Common myeloid progenitor, CD34-positive (primary cell): ENCODE measurements at regions not wholly inside any gene's neighbourhood (a gene's known extent, or its start where the extent isn't known, plus 50 kb on each side); places are given as distances from the start of the nearest gene placed in this dataset.

Experiments used
- CTCF ChIA-PET: fragments of 350-600 bp; sonication (Branson Sonifier 250); formaldehyde crosslinking; loops from one replicate; lab custom pipeline; 2021; ENCODE audit warnings: antibody characterized with exemption; lab: Charles Lee
- POLR2A ChIA-PET: fragments of 350-600 bp; sonication (Branson Sonifier 250); formaldehyde crosslinking; loops from one replicate; lab custom pipeline; 2021; ENCODE audit warnings: antibody characterized with exemption; lab: Charles Lee
- DNase-seq, 3 donors: peaks; one replicate each; pipeline versions ENCODE4 v3.0.0 to v3.0.0-alpha.2; 2013
- H3K27ac ChIP-seq, 2 experiments: 1 replicate in 1 of 2; 2 replicates in 1 of 2; pipeline ENCODE4 v1.7.0; 2013; ENCODE audit warnings: inconsistent platforms in 2 of 2, low read length in 2 of 2, mild to moderate bottlenecking in 2 of 2, low read depth in 1 of 2, moderate library complexity in 1 of 2; ENCODE audit not compliant: severe bottlenecking in 2 of 2, insufficient read depth in 1 of 2, poor library complexity in 1 of 2
- H3K27me3 ChIP-seq, 5 experiments: replicated peaks in 2 of 5; 1 replicate in 3 of 5; 2 replicates in 2 of 5; pipeline versions ENCODE4 v1.6.1 to v1.7.0; 2013; ENCODE audit warnings: low read length in 4 of 5, mild to moderate bottlenecking in 2 of 5, moderate library complexity in 2 of 5, inconsistent platforms in 1 of 5; ENCODE audit not compliant: insufficient read depth in 5 of 5, control insufficient read depth in 4 of 5
- H3K36me3 ChIP-seq, 4 experiments: 1 replicate in 2 of 4; 2 replicates in 2 of 4; pipeline versions ENCODE4 v1.6.1 to v1.7.0; 2013; ENCODE audit warnings: low read length in 3 of 4, control low read depth in 1 of 4, mild to moderate bottlenecking in 1 of 4; ENCODE audit not compliant: control insufficient read depth in 4 of 4, insufficient read depth in 4 of 4
- H3K4me1 ChIP-seq, 4 experiments: 1 replicate in 3 of 4; 2 replicates in 1 of 4; pipeline versions ENCODE4 v1.6.1 to v1.7.1; 2013; ENCODE audit warnings: low read length in 3 of 4, mild to moderate bottlenecking in 3 of 4, control low read depth in 1 of 4, inconsistent platforms in 1 of 4, moderate library complexity in 1 of 4; ENCODE audit not compliant: control insufficient read depth in 4 of 4, insufficient read depth in 4 of 4; ENCODE audit errors: control extremely low read depth in 1 of 4
- H3K4me3 ChIP-seq, 7 experiments: 1 replicate in 4 of 7; 2 replicates in 3 of 7; pipeline versions ENCODE4 v1.5.1 to v1.7.0; 2013; ENCODE audit warnings: mild to moderate bottlenecking in 7 of 7, low read length in 6 of 7, moderate library complexity in 6 of 7, inconsistent platforms in 2 of 7, low read depth in 2 of 7, control low read depth in 1 of 7; ENCODE audit not compliant: insufficient read depth in 4 of 7, control insufficient read depth in 1 of 7; ENCODE audit errors: extremely low read depth in 1 of 7
- H3K9me3 ChIP-seq, 5 experiments: 1 replicate in 4 of 5; 2 replicates in 1 of 5; pipeline versions ENCODE4 v1.6.1 to v1.7.1; 2013; ENCODE audit warnings: low read length in 4 of 5, mild to moderate bottlenecking in 2 of 5, inconsistent platforms in 1 of 5, low read depth in 1 of 5, moderate library complexity in 1 of 5; ENCODE audit not compliant: control insufficient read depth in 4 of 5, insufficient read depth in 2 of 5; ENCODE audit errors: control extremely low read depth in 1 of 5
- WGBS: methylation state at CpG from one replicate; pipeline ENCODE4 v1.1.5; 2013; ENCODE audit not compliant: insufficient coverage; 5-methylcytosine and 5-hydroxymethylcytosine counted together

- WGBS: 66% methylated on average over 6 of the region's 7 CpGs
- CTCF ChIA-PET: interaction anchor here (1.8 to 6.4 kb wide), 3 partner anchors 16 to 670 kb away, joined by 4 to 34 read pairs (median 13); no protein-coding TSS in a partner anchor
- peak in 2 of 3 donors; percentile 75 to 83 for DNase-seq
- peaks cover 26 to 66% (median 50%) of the 10 kb centered on the region in 4 experiments for H3K4me1 ChIP-seq
- no peaks in the 10 kb centered on the region for H3K9me3 ChIP-seq
- POLR2A ChIA-PET: interaction anchor here (0.5 kb wide), 1 partner anchor 447 kb away, joined by 4 read pairs; no protein-coding TSS in a partner anchor
- H3K27ac ChIP-seq: peak overlapping the region in 1 of 2 experiments; percentile 30
- H3K27me3 ChIP-seq: no peaks in the 10 kb centered on the region
- no peaks in the 10 kb centered on the region for H3K36me3 ChIP-seq
- H3K4me3 ChIP-seq: no peak overlapping the region
These were observed 63.8 kb upstream of the PRDX6 start for GRCh38 chr1:173413271-173413707.

- H3K27me3 ChIP-seq: no peaks in the 10 kb centered on the region
- no peak overlapping the region for H3K27ac ChIP-seq
- ChIA-PET CTCF (interaction anchor here (1.6 to 6.4 kb wide), 4 partner anchors 16 to 674 kb away, joined by 3 to 34 read pairs (median 8); no protein-coding TSS in a partner anchor), POLR2A (no interaction called here)
- H3K4me1 ChIP-seq: peaks cover 22 to 59% (median 44%) of the 10 kb centered on the region in 4 experiments
- H3K4me3 ChIP-seq: no peak overlapping the region
- WGBS: 58% methylated on average over 2 of the region's 3 CpGs
- H3K36me3 ChIP-seq: no peaks in the 10 kb centered on the region
- DNase-seq: peak in 1 of 3 donors; percentile 42
- H3K9me3 ChIP-seq: no peaks in the 10 kb centered on the region
These were observed 63.0 kb upstream of the PRDX6 start for GRCh38 chr1:173414136-173414535.

GRCh38 chr1:173414539-173415226, 62.5 kb upstream of the PRDX6 start:
- CTCF ChIA-PET: interaction anchor here (1.4 to 6.4 kb wide), 5 partner anchors 15 to 674 kb away, joined by 3 to 34 read pairs (median 4); no protein-coding TSS in a partner anchor
- Histone ChIP-seq H3K9me3 (no peaks in the 10 kb centered on the region), H3K4me1 (peaks cover 18 to 53% (median 39%) of the 10 kb centered on the region in 4 experiments), H3K27ac (no peak overlapping the region), H3K4me3 (no peak overlapping the region), H3K27me3 (no peaks in the 10 kb centered on the region), H3K36me3 (no peaks in the 10 kb centered on the region)
- WGBS: 100% methylated on average over 4 of the region's 5 CpGs
- POLR2A ChIA-PET: no interaction called here
- DNase-seq: no peak

- Histone ChIP-seq H3K9me3 (no peaks in the 10 kb centered on the region), H3K36me3 (no peaks in the 10 kb centered on the region), H3K4me1 (peaks cover 15 to 48% (median 34%) of the 10 kb centered on the region in 4 experiments), H3K27me3 (no peaks in the 10 kb centered on the region), H3K4me3 (no peak overlapping the region), H3K27ac (no peak overlapping the region)
- ChIA-PET POLR2A (interaction anchor here (0.5 kb wide), 1 partner anchor 166 kb away, joined by 4 read pairs; no protein-coding TSS in a partner anchor), CTCF (interaction anchor here (1.4 to 6.4 kb wide), 5 partner anchors 14 to 675 kb away, joined by 3 to 34 read pairs (median 3); no protein-coding TSS in a partner anchor)
- 100% methylated on average over 3 of the region's 3 CpGs for WGBS
- no peak for DNase-seq
These were observed 61.6 kb upstream of the PRDX6 start for GRCh38 chr1:173415490-173415889.

- DNase-seq: no peak
- H3K27me3 ChIP-seq: no peaks in the 10 kb centered on the region
- no peak overlapping the region for H3K4me3 ChIP-seq
- H3K4me1 ChIP-seq: peaks cover 12 to 43% (median 29%) of the 10 kb centered on the region in 4 experiments
- 80% methylated on average over 5 of the region's 5 CpGs for WGBS
- H3K9me3 ChIP-seq: no peaks in the 10 kb centered on the region
- ChIA-PET POLR2A (no interaction called here), CTCF (interaction anchor here (1.4 to 6.4 kb wide), 5 partner anchors 14 to 676 kb away, joined by 3 to 34 read pairs (median 3); no protein-coding TSS in a partner anchor)
- H3K27ac ChIP-seq: no peak overlapping the region
- no peaks in the 10 kb centered on the region for H3K36me3 ChIP-seq
These were observed 61.2 kb upstream of the PRDX6 start for GRCh38 chr1:173415905-173416450.

GRCh38 chr1:173417563-173417962, 59.6 kb upstream of the PRDX6 start:
- H3K27ac ChIP-seq: no peak overlapping the region
- ChIA-PET POLR2A (no interaction called here), CTCF (interaction anchor here (0.6 to 6.4 kb wide), 6 partner anchors 12 to 675 kb away, joined by 3 to 34 read pairs (median 4); no protein-coding TSS in a partner anchor)
- WGBS: 8% methylated on average over 1 of the region's 1 CpG
- no peaks in the 10 kb centered on the region for H3K27me3 ChIP-seq
- H3K4me1 ChIP-seq: peaks cover 12 to 37% (median 27%) of the 10 kb centered on the region in 4 experiments
- DNase-seq: peak in 1 of 3 donors; percentile 26
- H3K9me3 ChIP-seq: no peaks in the 10 kb centered on the region
- H3K36me3 ChIP-seq: no peaks in the 10 kb centered on the region
- H3K4me3 ChIP-seq: no peak overlapping the region
